OCI-LY3 (cell line): ENCODE measurements at regions not wholly inside any gene's neighbourhood (a gene's known extent, or its start where the extent isn't known, plus 50 kb on each side); places are given as distances from the start of the nearest gene placed in this dataset.
"Not testable (repeated sequence)": the region's sequence is repeated elsewhere in the genome, so short reads cannot be mapped to it uniquely, and the experiment has no call there.

Experiments used
- H2AFZ ChIP-seq: fragments of 200-600, 300-600 bp; shearing (Covaris generic); 2 replicates; pipeline ENCODE4 v1.6.0; 2014; ENCODE audit warnings: antibody characterized with exemption, low read depth, low read length
- H3K27ac ChIP-seq: fragments of 200-600, 300-600 bp; sonication (generic); 2 replicates; pipeline ENCODE4 v1.5.1; 2014; ENCODE audit warnings: mild to moderate bottlenecking, low read length, moderate library complexity, mixed read lengths
- H3K27me3 ChIP-seq: fragments of 200-600, 300-600 bp; sonication (generic); 2 replicates; pipeline ENCODE4 v1.6.1; 2014; ENCODE audit warnings: low read depth, low read length, mixed read lengths
- H3K36me3 ChIP-seq: fragments of 200-600, 300-600 bp; sonication (generic); replicated peaks from 2 replicates; pipeline ENCODE3; 2014; ENCODE audit warnings: low read depth, low read length, mixed read lengths
- H3K4me1 ChIP-seq: fragments of 300-600, 200-600 bp; sonication (generic); 2 replicates; pipeline ENCODE4 v1.6.1; 2014; ENCODE audit warnings: low read length, mixed read lengths
- H3K4me2 ChIP-seq: fragments of 200-600, 300-600 bp; sonication (generic); 2 replicates; pipeline ENCODE4 v1.6.1; 2014; ENCODE audit warnings: low read length, mixed read lengths
- H3K4me3 ChIP-seq: fragments of 300-600, 200-600 bp; sonication (generic); 2 replicates; pipeline ENCODE4 v1.5.1; 2014; ENCODE audit warnings: antibody characterized with exemption, mild to moderate bottlenecking, low read length, moderate library complexity
- H3K79me2 ChIP-seq: fragments of 300-600, 200-600 bp; shearing (Covaris generic); 2 replicates; pipeline ENCODE4 v1.6.1; 2014; ENCODE audit warnings: mild to moderate bottlenecking, low read length, mixed read lengths
- H3K9ac ChIP-seq: fragments of 300-600, 200-600 bp; shearing (Covaris generic); 2 replicates; pipeline ENCODE4 v1.6.0; 2014; ENCODE audit warnings: mild to moderate bottlenecking, low read length, moderate library complexity
- H3K9me3 ChIP-seq: fragments of 200-600, 300-600 bp; shearing (Covaris generic); 2 replicates; pipeline ENCODE4 v1.6.1; 2014; ENCODE audit warnings: low read length, mixed read lengths; ENCODE audit not compliant: insufficient read depth
- H4K20me1 ChIP-seq: fragments of 200-600, 300-600 bp; sonication (generic); 2 replicates; pipeline ENCODE4 v1.6.1; 2016; ENCODE audit warnings: low read length, mixed read lengths; ENCODE audit not compliant: insufficient read depth
- CTCF ChIP-seq: fragments of 200-600, 300-600 bp; sonication (generic); IDR thresholded peaks from 2 replicates; pipeline ENCODE4 v1.5.1; 2014; ENCODE audit warnings: antibody characterized with exemption, low read length, low read depth
- EZH2phosphoT487 ChIP-seq: fragments of 200-600 bp; shearing (Covaris generic); IDR thresholded peaks from 2 replicates; pipeline ENCODE4 v1.6.1; 2018; ENCODE audit warnings: antibody characterized with exemption, mixed run types, low read depth

DNA sequence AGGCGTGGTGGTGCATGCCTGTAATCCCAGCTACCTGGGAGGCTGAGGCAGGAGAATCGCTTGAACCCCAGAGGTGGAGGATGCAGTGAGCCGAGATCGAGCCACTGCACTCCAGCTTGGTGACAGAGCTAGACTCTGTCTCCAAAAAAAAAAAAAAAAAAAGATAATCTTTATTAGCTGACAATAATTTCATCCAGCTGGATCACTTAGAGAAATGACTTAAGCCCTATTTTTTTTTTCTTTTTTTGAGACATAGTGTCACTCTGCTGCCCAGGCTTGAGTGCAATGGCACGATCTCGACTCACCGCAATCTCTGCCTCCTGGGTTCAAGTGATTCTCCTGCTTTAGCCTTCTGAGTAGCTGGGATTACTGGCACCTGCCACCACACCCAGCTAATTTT, 51.6 kb upstream of the MAP4K4 start:
- not testable (repeated sequence) for H2AFZ ChIP-seq, H3K27me3 ChIP-seq, H4K20me1 ChIP-seq, H3K4me2 ChIP-seq, H3K27ac ChIP-seq, H3K4me1 ChIP-seq, H3K36me3 ChIP-seq, H3K9me3 ChIP-seq, H3K4me3 ChIP-seq, H3K79me2 ChIP-seq, H3K9ac ChIP-seq

- Histone ChIP-seq H3K9ac (no peak overlapping the region), H3K27me3 (no peaks in the 10 kb centered on the region)
Measured at GRCh38 chr2:101644842-101645383, 52.6 kb upstream of the MAP4K4 start.

GRCh38 chr2:101643004-101643524, 54.4 kb upstream of the MAP4K4 start:
- H3K4me2 ChIP-seq = no peak overlapping the region
- H2AFZ ChIP-seq = no peak overlapping the region
- no peaks in the 10 kb centered on the region for H3K27me3 ChIP-seq
- no peak overlapping the region for H3K9ac ChIP-seq
- no peaks in the 10 kb centered on the region for H3K9me3 ChIP-seq
- H3K79me2 ChIP-seq = no peaks in the 10 kb centered on the region
- TF ChIP-seq EZH2phosphoT487 (no peak), CTCF (no peak)
- no peaks in the 10 kb centered on the region for H4K20me1 ChIP-seq
- no peak overlapping the region for H3K27ac ChIP-seq
- no peak overlapping the region for H3K4me3 ChIP-seq
- H3K36me3 ChIP-seq = no peaks in the 10 kb centered on the region
- H3K4me1 ChIP-seq = no peaks in the 10 kb centered on the region

More at GRCh38 chr2:101644842-101645383, 52.6 kb upstream of the MAP4K4 start:
- H3K4me2 ChIP-seq = no peak overlapping the region
- H4K20me1 ChIP-seq = no peaks in the 10 kb centered on the region
- TF ChIP-seq EZH2phosphoT487 (no peak), CTCF (no peak)
- no peak overlapping the region for H2AFZ ChIP-seq
- H3K27ac ChIP-seq = no peak overlapping the region
- no peaks in the 10 kb centered on the region for H3K36me3 ChIP-seq
- no peaks in the 10 kb centered on the region for H3K4me1 ChIP-seq
- H3K9me3 ChIP-seq = no peaks in the 10 kb centered on the region
- no peaks in the 10 kb centered on the region for H3K79me2 ChIP-seq
- H3K4me3 ChIP-seq = no peak overlapping the region

DNA sequence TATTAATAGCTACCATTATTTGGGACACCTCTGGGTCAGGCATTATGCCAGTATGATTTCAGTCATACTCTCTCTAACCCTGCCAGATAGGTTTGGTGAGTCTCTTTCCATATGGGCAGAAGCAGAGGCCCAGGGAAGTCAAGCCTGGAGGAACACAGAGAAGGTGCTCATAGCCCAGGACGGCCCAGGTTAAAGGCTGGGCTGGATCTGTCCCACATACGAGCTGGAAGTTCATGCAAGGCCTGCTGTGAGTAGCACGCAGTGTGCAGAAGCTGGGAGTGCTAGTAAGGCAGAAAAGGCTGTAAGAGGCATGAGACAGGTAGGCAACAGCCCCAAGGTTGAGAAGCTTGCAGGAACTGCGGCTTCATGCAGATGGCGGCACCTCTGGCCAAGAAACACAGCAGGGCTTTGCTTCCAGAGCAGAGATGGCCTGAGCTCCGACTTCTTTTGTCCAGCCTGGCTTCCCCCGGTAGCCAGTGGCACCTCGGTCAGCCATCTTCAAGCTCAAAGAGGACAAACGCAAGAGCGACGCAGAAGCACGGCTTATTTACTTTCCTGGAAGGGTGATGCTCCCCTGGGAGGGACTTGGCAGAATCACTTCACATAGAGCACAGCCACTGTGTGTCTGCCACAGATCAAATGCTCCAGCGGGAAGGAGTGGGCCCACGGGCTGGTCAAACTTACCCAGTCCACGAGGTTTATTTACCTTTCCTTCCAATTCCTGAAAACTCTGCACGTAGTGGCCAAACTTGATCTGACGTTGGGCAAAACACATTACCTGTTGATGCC, 58.5 kb upstream of the MAP4K4 start:
- Histone ChIP-seq H3K4me1 (no peaks in the 10 kb centered on the region), H3K4me3 (no peak overlapping the region), H3K4me2 (no peak overlapping the region), H3K9ac (no peak overlapping the region), H3K27ac (no peak overlapping the region), H2AFZ (no peak overlapping the region), H3K79me2 (no peaks in the 10 kb centered on the region), H4K20me1 (no peaks in the 10 kb centered on the region), H3K9me3 (no peaks in the 10 kb centered on the region), H3K27me3 (no peaks in the 10 kb centered on the region), H3K36me3 (no peaks in the 10 kb centered on the region)
- no peak for TF ChIP-seq EZH2phosphoT487
- no peak for TF ChIP-seq CTCF
